Renal cortical epithelial cell (primary cell): ENCODE measurements at regions not wholly inside any gene's neighbourhood (a gene's known extent, or its start where the extent isn't known, plus 50 kb on each side); places are given as distances from the start of the nearest gene placed in this dataset.

Experiments
- DNase-seq: peaks from one replicate; pipeline ENCODE4 v3.0.0-alpha.2; 2011; ENCODE audit warnings: low read depth

DNA sequence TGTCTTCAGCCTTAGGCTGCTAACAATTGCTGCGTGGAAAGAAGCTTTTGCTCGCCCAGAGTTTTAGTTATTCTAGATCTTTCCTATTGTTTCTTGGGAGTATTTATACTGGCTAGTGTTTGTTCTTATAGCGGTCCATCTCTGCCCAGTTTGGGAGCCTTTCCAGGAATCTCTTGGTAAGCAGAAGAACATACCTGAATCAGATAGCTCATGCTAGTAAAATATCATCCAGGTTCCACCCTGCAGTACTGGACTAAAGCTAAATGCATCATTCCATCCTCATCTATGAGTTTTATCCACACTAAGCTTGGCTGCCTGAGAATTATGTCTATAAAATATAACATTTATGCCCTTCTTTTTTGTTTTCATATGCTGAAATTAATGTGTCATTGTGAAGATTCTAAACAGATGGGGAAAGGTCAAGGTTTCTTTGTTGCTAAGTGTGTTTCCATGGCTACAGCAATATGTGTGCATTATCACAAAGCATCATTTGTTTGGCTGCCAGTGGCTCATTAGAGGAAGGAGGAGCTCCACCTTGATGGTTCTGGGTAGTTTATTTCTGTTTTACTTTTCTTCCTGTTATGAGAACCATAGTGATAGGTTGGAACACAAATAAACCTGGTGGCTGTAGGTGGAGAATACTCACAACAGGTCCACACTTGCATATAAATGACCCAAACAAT lies 182.8 kb downstream of the PIK3C3 start:
- DNase-seq = no peak

DNA sequence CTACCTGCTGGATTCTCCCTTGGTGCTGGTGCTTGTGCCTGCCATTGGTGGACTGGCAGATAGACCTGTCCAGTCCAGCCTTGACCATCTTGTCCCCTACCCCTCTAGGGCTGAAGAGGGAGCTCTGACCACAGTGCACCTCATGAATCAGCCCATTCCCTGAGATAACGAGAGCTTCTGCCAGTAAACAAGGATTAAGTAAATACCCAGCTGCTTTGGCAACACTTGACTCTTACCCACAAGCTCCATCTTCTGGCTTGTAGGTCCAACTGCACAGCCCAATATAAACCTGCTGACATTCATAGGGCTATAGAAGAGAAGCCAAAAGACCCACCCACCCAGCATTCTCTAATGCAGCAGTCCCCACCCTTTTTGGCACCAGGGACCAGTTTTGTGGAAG lies 186.4 kb downstream of the PIK3C3 start:
- DNase-seq = no peak

DNA sequence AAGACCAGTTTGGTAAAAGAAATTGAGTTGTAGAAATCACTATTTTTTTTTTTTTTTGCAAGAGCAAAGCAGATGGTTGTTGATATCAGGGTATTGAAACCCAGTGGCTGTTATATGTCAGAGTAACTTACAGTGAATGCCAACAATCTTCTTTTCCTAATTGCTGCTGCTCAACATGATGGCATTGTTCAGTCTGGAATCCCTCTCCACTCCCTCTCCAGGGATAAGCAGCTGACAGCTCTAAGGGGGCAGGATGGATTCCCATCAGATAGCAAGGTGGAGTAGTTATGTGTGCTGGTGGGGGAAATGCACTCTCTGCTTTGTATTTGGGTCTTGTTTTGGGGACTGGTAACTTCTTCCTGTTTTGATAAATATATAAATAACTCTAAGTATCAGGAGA lies 200.0 kb downstream of the PIK3C3 start:
- no peak for DNase-seq

GRCh38 chr18:42156281-42156680 lies 201.2 kb downstream of the PIK3C3 start:
- DNase-seq = no peak

DNA sequence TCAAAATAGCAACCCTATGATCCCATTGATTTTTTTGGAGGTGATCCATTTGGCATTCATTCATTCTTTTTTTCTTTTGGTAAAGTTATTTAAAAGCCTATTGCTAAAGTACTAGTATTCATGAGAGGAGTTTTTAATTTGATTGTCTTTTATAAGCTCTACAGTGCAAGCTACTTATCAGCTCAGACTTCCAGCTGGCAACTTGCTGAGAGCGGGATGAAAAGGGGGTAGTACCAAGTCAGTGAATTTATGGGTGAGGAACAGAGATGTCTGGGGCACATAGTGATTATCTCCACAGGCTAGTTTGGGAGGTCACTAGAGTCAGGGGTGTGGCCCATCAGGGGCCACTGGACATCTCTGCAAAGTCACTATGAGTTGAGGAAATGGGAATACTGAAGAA lies 202.4 kb downstream of the PIK3C3 start:
- no peak for DNase-seq

- no peak for DNase-seq
These were observed 202.8 kb downstream of the PIK3C3 start for GRCh38 chr18:42157878-42158277.

- DNase-seq = peak; percentile 57
These were observed 204.1 kb downstream of the PIK3C3 start for GRCh38 chr18:42159146-42159545.

GRCh38 chr18:42163321-42163720 lies 208.3 kb downstream of the PIK3C3 start:
- peak; percentile 38 for DNase-seq

DNA sequence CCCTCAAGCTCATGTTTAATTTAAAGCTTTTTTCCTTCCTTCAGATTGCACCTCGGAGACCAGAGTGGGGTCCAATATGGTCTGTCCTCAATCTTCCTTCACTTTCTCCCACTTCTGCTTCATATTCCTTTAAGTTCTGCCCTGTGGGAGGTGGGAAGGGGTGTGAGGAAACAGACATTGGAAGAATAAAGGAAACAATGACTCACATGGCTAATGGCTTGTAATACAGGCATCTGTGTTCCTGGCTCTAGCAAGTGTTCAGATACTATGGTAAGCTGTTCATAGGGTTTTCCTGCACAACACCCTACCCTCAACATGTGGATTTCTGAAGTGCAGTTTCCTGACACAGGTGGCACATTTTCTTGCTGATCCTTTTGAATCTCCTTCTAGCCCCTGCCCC lies 209.5 kb downstream of the PIK3C3 start:
- peak; percentile 84 for DNase-seq

GRCh38 chr18:42165922-42166513 lies 211.0 kb downstream of the PIK3C3 start:
- no peak for DNase-seq

DNA sequence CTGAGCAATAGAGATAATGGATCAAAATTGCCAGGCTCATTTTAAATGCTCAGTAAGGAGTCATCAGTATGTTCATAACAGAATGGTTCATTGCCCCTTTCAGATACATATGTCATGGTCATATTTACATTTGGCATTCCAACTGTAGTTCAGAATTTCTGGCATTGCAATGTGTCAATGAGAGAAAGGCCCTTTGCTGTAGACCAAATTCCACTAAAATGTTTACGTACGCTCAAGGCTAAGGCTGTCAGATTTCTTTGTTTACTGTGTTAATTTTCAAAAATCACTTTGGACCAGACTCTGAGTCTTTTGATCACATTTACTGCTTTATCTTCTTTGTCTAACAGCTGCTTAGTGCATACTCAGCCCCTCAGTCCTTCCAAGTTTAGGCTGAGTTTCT lies 213.5 kb downstream of the PIK3C3 start:
- DNase-seq = no peak

DNA sequence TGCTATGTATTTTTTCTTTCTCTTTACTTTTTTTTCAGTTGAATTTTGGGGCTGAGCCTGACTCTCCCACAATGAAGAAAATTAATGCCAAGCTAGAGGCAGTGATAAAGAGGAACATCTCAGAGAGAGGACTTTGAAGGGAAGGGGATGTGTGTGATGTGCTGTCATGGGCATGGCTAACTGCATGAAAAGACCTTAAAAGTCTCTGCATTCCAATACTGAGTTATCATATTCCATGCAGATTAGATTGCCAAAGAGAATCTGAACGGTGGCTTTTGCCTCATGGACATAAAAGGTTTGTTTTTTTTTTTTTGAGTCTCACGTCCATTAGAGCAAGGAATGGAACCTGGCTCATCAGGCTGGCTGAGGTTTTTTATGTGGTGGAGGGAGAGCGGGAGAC lies 213.9 kb downstream of the PIK3C3 start:
- DNase-seq = no peak

DNA sequence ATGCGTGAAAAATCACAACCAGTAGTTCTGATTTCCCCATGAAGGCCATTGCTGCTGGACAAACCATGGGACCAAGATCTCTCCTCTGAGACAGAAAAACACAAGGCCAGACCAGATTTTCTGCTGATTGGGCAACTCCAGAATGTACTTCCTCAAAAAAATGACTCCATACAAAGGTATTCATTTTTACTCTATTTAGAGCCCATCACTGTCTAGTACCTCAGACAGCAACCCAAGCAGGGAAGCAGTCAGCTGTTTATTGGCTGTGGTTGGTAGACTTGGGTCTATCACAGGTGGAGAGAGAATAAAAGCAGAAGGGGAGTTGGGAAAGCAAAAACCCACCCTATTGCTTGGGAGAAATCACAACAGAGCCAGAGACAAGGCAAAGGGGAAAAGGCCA lies 219.9 kb downstream of the PIK3C3 start:
- peak; percentile 61 for DNase-seq

DNA sequence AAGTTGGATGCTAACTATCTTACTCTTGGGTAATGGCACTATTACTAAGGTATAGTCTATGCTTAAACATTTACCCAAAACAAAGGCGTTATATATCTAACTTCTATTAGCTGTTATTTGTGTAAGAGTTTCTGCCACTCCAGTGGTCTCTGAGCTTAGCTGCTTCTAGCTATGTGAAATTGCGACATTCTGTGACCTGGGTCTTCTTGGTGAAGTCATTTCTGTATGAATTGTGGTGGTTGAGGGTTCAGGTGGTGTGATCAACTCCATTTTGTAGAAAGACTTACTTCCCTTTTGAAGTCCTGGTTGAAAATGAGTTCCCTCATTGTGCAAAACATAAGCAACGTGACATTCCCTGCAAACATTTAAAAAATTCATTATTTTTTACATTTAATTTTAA lies 221.6 kb downstream of the PIK3C3 start:
- DNase-seq = no peak

DNA sequence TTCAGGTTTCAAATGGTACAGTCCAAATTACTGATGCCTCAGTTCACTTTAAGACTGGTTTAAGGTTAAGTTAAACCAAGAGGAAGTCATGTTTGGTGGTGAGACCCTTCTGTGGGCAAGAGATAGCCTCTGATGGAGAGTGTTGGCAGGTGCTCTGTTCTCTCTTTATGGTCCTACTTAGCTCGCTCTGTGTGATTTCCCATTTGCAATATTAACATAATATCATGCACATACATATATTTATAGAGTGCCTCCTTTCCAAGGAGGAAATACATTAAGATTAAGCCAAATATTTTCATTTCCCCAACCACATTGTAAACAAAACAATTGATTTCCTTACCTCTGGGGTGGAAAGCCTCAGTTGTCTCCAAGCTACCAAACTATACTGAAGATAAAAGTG lies 222.4 kb downstream of the PIK3C3 start:
- no peak for DNase-seq

- DNase-seq = no peak
These were observed 223.5 kb downstream of the PIK3C3 start for GRCh38 chr18:42178376-42179080.

DNA sequence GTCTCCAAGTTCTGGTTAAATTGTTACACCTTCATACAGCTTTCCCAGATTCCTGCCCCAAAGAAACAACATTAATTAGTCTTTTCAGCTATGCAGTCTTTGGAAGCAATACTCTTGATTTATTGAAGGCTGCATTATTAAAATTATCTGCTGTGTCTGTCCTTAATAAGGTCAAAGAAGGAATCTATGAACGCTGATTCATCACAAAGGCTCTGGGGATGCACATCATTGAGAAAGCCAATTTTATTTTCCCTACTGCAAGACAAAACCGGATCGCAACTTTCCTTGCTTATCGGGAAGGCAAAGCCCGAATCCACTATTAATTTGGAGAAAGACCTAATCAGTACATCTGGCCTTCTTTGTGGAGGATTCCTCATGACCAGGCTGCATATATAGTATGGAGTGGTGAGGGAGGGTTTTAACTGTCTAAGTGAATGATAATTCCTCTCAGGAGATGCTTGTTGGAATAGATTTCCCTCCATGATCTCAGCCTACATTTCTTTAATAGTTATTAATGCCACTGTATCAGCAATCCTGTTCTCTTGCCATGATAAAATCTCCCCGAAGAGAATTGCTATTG lies 224.6 kb downstream of the PIK3C3 start:
- no peak for DNase-seq

GRCh38 chr18:42181474-42181873 lies 226.4 kb downstream of the PIK3C3 start:
- DNase-seq = no peak

GRCh38 chr18:42182728-42183700 lies 228.0 kb downstream of the PIK3C3 start:
- peak; percentile 85 for DNase-seq

DNA sequence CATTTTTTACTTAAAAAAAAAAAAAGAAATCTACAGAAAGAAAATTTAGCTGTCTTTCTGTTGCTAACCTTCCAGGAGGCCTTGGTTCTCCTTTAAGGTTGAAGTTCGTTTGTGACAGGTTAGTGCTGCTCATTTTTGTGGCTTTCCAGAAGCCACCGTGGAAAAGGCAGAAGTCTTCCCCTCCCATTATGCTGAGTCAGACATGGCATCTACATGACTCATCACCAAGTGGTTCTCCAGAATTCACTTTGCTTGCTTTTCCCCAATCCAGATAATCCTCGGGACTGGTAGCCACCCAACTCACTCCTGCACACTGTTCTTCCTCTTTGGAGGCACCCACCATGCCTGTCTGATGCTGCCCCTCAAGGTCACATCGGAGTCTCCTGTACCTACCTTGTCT lies 228.7 kb downstream of the PIK3C3 start:
- DNase-seq = peak; percentile 97

DNA sequence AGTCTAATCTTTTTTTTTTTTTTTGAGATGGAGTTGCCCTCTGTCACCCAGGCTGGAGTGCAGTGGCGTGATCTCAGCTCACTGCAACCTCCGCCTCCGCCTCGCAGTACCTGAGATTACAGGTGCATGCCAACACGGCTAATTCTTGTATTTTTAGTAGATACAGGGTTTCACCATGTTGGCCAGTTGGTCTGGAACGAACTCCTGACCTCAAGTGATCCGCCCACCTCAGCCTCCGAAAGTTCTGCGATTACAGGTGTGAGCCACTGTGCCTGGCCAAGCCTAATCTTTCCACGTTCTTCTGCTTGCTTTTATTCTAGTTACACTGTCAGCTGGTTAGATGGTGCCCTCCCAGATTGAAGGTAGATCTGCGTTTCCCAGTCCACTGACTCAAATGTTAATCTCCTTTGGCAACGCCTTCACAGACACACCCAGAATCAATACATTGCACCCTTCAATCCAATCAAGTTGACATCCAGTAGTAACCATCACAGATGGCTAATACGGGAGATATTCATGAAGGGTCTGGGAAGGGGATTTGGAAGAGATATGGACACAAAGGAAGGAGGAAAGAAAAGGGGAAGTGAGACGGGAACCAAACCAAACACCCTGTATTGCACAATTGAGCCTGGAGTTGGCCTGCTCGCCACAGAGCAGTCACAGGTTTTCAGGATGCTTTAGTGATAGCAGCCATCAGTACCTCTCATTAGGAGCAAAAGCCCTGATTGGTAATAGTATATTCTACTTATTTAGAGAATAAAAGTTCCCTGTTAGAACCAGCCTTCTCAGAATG lies 229.8 kb downstream of the PIK3C3 start:
- no peak for DNase-seq
